ENCODE measurements at regions not wholly inside any gene's neighbourhood (a gene's known extent, or its start where the extent isn't known, plus 50 kb on each side); places are given as distances from the start of the nearest gene placed in this dataset.

DNA sequence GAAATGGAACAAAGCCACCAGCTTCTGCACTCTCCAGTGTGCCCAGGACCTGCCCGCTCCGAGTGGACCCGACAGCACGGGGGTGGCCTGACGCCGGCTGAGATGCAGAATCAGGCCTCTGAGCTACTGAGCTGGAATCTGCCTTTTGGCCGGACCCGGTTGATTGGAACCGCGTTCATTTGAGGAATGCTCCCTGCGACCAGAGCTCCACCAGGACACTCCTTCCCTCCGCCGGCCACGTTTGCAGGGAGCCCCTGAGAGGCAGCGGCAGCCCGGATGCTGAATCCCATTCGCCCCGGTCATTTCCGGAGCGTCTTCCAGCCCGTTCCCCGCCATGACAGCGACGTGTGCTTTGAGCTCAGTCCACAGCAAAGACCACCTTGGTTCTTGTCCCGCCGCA lies 392.7 kb downstream of the THBS2 start:
- no peak for TF ChIP-seq CTCF (IDR thresholded peaks at IDR 0.05)
- Histone ChIP-seq H3K27ac (no peak overlapping the region), H3K9me3 (no peaks in the 10 kb centered on the region), H3K4me3 (no peak overlapping the region), H3K4me1 (no peaks in the 10 kb centered on the region), H3K36me3 (no peaks in the 10 kb centered on the region), H3K27me3 (no peaks in the 10 kb centered on the region)
- intact Hi-C loops (cut with DNase I) = no loop called here
- no peak for DNase-seq
- no peak for ATAC-seq

GRCh38 chr6:168860341-168860740 lies 393.3 kb downstream of the THBS2 start:
- Histone ChIP-seq H3K4me1 (no peaks in the 10 kb centered on the region), H3K36me3 (no peaks in the 10 kb centered on the region), H3K27ac (no peak overlapping the region), H3K4me3 (no peak overlapping the region), H3K27me3 (no peaks in the 10 kb centered on the region), H3K9me3 (no peaks in the 10 kb centered on the region)
- DNase-seq = no peak
- intact Hi-C loops (cut with DNase I) = no loop called here
- no peak for TF ChIP-seq CTCF (IDR thresholded peaks at IDR 0.05)
- ATAC-seq = no peak

DNA sequence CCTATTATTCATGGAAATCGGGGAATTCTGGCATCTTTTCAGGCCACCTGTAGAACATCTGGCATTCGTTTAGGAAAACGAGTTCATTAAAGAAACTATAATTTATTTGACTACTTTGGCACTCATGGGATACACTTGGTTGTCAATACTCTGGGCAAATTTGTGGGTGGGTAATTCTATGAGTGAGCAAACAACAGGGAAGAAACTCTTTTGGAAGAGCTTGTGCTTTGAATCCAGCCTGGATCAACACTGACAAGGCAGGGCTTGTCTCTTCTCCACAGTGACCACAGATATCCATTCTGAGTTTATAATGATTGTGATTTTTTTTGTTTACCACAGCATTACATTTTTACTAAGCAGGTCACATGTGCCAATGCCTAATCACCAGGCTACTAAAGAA lies 394.7 kb downstream of the THBS2 start:
- no peak for TF ChIP-seq CTCF (IDR thresholded peaks at IDR 0.05)
- Histone ChIP-seq H3K27ac (no peak overlapping the region), H3K4me3 (no peak overlapping the region), H3K9me3 (no peaks in the 10 kb centered on the region), H3K36me3 (no peaks in the 10 kb centered on the region), H3K27me3 (no peaks in the 10 kb centered on the region), H3K4me1 (no peaks in the 10 kb centered on the region)
- intact Hi-C loops (cut with DNase I) = no loop called here
- DNase-seq (no peak), ATAC-seq (no peak)

- Histone ChIP-seq H3K4me3 (no peak overlapping the region), H3K9me3 (no peaks in the 10 kb centered on the region), H3K27ac (no peak overlapping the region), H3K27me3 (no peaks in the 10 kb centered on the region), H3K4me1 (no peaks in the 10 kb centered on the region), H3K36me3 (no peaks in the 10 kb centered on the region)
- no peak for TF ChIP-seq CTCF (IDR thresholded peaks at IDR 0.05)
- intact Hi-C loops (cut with DNase I) = no loop called here
- DNase-seq = no peak
- no peak for ATAC-seq
Observed at GRCh38 chr6:168856914-168857313, 396.7 kb downstream of the THBS2 start.

GRCh38 chr6:168852376-168852884 lies 401.2 kb downstream of the THBS2 start:
- Histone ChIP-seq H3K36me3 (no peaks in the 10 kb centered on the region), H3K27me3 (no peaks in the 10 kb centered on the region), H3K9me3 (no peaks in the 10 kb centered on the region), H3K27ac (no peak overlapping the region), H3K4me1 (no peaks in the 10 kb centered on the region), H3K4me3 (no peak overlapping the region)
- no peak for TF ChIP-seq CTCF (IDR thresholded peaks at IDR 0.05)
- ATAC-seq = peak; percentile 23
- DNase-seq = no peak
- intact Hi-C loops (cut with DNase I) = no loop called here
